ENCODE measurements at regions not wholly inside any gene's neighbourhood (a gene's known extent, or its start where the extent isn't known, plus 50 kb on each side); places are given as distances from the start of the nearest gene placed in this dataset.
"Not testable (repeated sequence)": the region's sequence is repeated elsewhere in the genome, so short reads cannot be mapped to it uniquely, and the experiment has no call there.

DNA sequence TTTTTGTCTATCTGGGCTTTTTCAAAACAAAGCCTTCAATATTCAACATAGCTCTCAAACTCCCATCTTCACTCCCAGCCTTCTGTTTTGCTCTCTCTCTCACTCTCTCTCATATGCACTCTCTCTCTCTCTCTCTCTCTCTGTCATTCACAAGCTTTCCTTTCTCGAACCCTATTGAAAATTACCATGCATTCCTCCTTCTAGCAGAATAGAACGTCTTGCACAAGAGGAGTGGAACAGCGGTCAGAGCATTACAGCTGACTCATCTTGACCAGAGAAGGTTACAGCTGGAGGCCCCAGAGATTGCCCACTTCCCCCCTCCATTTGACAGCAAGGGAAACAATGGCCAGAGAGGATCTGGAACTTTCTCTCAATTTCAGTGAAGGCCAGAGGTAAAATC, 51.0 kb upstream of the LIFR start:
- no peak for DNase-seq (ENCODE audit: extremely low read depth in 1 of 11, low read depth in 9 of 11, low spot score in 4 of 11)

DNA sequence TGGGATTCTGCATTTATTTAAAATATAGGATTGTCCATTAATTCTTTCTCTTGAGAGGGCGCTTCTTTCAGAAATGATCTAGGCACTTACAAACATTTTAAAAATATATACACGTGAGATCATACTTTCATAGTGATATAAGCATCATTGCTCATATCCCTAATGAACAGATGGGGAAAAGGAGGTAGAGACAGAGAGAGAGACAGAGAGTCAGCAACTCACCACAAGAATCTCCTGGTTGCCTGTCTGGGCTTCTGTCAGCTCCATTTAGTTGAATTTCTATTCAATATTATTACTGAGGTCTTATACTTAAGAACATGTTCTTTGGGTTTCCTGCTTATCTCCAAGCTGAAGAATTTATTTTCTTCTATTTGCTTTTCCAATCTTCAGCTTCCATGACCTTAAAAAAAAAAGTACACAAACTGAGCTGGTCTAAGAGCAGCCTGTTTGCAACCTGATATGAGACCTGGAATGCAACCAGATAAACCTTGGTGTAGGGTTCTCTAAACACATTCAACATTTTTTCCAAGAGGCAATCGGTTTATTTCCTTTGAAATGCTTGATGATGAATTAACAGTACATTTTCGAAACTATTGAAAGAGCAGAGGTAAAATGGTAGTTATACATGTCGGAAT, 51.6 kb upstream of the LIFR start:
- no peak for DNase-seq (ENCODE audit: extremely low read depth in 1 of 11, low read depth in 9 of 11, low spot score in 4 of 11)

DNA sequence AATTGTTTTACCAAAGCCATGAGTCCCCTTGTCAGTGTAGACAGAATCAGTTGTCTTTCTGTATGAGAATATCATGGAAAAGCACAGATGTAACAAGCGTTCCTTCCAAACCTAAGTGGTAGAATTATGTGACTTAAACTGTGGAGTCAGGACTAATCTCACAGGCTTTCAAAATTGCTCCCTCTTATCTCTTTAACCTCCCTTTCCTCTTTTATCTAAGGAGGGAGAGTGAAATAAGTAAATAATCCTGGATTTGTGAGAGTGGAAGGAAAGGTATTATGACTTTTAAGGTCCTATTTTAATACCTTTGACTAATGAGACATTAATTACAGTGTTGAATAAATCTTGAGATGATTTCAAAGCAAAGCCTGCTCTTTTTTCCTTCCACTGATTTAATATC, 52.4 kb upstream of the LIFR start:
- DNase-seq (ENCODE audit: extremely low read depth in 1 of 11, low read depth in 9 of 11, low spot score in 4 of 11) = no peak

DNA sequence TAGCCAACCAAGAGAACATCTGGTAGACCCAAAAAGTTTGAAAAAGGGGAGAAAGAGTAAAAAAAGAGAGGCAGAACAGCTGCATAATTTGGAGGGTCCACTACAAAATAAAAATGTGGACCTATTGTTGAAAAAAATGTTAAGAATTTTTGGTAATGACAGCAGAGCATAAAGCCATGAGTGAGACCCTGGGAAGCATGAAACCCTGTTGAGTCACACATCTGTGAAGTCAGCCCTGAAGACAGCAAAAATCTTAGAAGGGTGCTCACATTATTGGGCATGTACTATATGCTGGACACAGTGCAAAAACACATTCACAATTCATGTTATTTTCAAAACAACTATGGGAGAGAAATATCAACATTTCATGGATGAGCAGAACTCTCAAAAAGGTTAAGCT, 56.4 kb upstream of the LIFR start:
- DNase-seq (ENCODE audit: extremely low read depth in 1 of 11, low read depth in 9 of 11, low spot score in 4 of 11) = no peak

DNA sequence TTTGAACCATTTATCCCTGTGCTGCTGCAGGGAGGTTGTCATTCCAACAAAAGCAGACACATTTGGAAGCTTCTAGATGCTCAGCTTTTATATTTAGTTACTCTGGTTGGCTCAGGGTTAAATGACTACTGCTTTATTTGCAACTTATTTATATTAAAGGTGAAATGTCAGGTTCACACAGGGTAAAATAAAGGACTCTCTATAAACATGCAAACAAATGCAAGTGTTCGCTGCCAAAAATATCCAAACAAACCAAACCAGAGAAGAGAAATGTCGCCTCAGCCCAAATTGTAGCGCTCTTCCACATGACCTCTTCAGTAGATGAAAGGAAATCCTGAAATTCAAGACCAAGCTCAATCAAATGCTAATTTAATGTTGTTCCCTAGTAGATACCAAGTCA, 57.0 kb upstream of the LIFR start:
- DNase-seq (ENCODE audit: extremely low read depth in 1 of 11, low read depth in 9 of 11, low spot score in 4 of 11) = no peak

DNA sequence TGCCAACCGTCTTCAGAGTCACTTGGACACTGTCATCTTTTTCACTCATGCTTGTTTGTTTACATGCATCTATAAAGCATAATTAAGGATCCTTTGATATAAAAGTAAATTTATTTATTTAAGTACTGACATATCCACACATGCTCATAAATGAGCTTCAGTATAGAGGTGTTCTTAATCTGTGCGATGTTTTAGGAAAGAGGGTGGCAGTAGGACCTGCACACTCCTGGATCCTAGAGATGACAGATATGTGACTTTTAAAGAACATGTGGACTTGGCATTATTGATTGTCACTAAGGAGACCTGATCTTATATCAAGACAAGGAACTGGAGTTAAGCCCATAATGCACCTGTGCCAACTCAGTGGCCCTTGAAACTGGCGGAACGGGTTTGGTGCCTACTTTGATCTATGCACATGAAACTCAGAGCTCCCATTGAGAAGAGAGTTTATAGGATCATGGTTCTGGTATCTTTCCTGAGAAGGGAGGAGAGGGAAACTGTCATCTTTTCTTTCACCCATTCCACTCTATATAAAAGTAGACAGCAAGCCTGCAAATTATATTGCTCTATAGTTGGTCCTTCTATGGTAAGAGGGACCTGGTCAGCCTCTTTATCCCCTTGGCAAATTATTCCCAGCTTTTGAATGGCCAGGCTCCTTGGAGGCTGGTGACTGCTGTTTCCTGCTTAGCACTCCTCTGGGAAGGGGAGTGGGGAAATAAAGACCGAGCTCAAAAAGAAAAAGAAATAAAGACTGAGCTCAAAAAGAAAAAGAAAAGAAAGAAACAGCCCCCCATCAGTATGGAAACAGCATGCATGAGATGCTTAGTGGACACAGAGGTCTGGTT, 57.8 kb upstream of the LIFR start:
- DNase-seq (ENCODE audit: extremely low read depth in 1 of 11, low read depth in 9 of 11, low spot score in 4 of 11) = peak in 2 of 11 donors; percentile 42 to 43

DNA sequence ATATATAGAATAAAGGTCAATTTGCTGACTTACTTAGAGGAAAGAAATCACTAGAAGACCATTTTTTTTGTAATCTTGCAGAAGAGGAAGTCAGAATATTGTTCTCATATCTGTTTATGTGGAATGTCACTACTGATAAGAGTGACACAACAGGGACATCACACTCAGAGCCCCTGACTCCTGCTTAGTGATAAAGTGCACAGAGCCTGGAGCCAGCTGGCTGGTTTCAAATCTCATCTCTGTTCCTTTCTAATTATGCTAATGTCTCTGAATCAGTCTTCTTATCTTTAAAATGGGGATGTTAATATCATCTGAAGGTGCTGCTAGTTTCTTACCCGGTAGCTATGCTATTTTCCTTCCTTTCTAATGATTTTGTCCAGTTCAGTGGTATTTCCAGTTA, 58.6 kb upstream of the LIFR start:
- DNase-seq (ENCODE audit: extremely low read depth in 1 of 11, low read depth in 9 of 11, low spot score in 4 of 11) = no peak

DNA sequence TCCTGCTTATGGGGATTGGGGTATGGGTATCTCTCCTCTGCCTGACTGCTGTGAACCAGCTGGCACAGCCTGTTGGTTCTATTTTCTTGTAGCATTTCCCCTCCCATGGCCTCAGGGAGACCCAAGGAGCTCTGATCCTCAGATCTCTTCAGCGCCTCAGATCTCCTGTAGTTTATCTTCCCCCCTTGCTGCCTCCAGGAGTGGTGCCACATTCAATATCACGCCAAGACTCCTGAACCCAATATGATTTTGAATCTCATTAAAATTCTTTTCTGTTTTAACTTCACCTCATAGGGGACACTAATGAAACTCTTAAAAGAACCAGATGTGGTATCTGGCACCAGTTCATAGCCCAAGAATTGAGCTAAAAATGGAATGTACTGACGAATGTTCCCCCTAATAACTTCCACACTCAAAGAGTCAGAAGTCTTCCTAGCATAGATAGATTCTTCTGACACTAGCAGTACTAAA, 59.6 kb upstream of the LIFR start:
- no peak for DNase-seq (ENCODE audit: extremely low read depth in 1 of 11, low read depth in 9 of 11, low spot score in 4 of 11)

DNA sequence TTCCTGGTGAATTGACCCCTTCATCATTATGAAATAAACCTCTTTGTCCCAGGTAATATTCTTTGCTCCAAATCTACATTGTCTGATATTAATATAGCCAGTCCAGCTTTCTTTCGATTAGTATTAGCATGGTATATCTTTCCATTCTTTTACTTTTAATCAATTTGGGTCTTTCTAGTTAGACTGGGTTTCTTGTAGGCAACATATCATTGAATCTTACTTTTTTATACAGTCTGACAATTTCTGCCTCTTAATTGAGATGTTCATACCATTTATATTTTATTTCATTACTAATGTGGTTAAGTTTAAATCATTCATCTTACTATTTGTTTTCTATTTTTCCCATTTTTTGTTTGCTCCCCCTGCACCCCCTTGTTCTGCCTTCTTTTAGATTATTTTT, 61.7 kb upstream of the LIFR start:
- DNase-seq (ENCODE audit: extremely low read depth in 1 of 11, low read depth in 9 of 11, low spot score in 4 of 11) = no peak

DNA sequence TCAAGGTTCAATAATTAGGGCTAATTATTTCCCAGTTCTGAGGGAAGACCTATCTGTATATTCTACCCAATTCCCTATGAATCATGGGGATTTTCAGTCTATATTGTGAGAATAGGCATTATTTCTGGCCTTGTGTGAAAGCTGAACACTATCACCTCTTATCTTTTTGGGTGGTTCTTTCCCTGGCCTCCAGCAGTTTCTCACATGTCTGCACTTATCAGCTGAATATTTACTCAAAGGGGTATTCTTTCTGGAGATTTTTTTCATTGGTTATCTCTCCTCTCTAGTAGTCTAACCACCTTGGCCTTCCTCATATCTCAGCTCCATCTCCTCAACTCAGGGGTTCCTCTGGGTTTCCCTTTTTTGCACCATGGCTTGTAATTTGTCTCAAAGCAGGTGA, 64.9 kb upstream of the LIFR start:
- DNase-seq (ENCODE audit: extremely low read depth in 1 of 11, low read depth in 9 of 11, low spot score in 4 of 11) = no peak

DNA sequence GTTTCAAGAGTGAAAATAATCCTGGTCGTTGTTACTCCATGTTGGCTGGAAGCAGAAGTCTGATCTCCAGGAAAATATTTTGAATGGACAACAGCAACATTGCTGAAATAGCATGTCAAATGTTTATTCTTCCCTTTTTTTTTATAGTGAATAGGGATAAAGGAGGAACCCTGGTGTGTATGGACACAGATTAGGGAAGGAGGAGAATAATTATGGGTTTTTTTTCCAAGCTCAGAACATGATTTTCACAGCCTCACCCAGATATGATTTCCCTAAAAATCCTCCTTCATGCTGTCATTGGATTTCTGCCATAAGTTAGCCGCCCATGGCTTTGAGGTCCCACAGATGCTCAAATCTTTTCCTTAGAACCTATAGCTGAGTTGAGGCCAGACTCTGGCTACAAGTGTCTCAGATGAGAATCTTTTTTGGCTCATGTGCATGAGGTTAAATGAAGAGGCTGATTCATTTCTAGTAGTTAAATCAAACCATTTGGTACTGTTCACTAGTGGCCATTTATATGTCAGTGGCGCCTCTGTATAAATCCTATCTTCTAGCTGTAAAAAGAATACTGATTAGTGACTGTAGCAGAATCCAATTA, 65.5 kb upstream of the LIFR start:
- peak in 1 of 11 donors; percentile 17 for DNase-seq (ENCODE audit: extremely low read depth in 1 of 11, low read depth in 9 of 11, low spot score in 4 of 11)

DNA sequence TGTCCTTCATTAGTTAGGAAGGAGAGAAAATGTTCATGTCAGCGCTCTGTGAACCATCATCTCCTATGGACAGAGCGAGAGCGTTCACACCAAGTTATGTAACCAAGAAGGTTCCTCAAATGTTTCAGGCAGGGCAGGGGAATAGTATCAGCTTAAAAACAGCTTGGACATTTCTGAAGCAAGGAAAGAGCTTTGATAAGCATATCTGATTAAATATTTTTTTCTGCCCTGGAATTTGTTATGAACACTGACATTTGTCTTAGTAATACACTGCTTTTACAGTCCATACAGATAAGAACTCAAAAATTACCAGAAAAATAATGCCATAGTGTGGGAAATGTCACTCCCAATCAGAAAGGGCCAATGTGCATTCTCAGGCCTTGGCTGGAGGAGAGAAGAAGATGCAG, 66.3 kb upstream of the LIFR start:
- DNase-seq (ENCODE audit: extremely low read depth in 1 of 11, low read depth in 9 of 11, low spot score in 4 of 11) = peak in 1 of 11 donors; percentile 32

DNA sequence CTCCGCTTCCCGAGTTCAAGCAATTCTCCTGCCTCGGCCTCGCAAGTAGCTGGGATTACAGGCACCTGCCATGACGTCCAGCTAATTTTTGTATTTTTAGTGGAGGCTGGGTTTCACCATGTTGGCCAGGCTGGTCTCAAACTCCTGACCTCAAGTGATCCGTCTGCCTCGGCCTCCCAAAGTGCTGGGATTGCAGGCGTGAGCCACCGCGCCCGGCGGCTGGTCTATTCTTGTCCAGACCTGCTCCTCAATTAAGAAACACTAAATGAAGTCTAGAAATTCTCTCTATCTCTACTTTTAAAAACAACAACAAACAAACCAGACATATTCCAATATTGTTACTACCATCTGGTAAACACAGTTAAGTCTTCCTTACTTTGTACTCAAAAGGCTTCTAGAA, 68.1 kb upstream of the LIFR start:
- DNase-seq (ENCODE audit: extremely low read depth in 1 of 11, low read depth in 9 of 11, low spot score in 4 of 11) = not testable (repeated sequence)

DNA sequence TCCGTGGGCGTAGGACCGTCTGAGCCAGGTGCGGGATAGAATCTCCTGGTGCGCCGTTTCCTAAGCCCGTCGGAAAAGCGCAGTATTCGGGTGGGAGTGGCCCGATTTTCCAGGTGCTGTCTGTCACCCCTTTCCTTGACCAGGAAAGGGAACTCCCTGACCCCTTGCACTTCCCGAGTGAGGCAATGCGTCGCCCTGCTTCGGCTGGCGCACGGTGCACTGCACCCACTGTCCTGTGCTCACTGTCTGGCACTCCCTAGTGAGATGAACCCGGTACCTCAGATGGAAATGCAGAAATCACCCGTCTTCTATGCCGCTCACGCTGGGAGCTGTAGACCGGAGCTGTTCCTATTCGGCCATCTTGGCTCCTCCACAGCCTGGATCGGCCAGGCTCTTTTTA, 74.9 kb upstream of the LIFR start:
- not testable (repeated sequence) for DNase-seq (ENCODE audit: extremely low read depth in 1 of 11, low read depth in 9 of 11, low spot score in 4 of 11)

DNA sequence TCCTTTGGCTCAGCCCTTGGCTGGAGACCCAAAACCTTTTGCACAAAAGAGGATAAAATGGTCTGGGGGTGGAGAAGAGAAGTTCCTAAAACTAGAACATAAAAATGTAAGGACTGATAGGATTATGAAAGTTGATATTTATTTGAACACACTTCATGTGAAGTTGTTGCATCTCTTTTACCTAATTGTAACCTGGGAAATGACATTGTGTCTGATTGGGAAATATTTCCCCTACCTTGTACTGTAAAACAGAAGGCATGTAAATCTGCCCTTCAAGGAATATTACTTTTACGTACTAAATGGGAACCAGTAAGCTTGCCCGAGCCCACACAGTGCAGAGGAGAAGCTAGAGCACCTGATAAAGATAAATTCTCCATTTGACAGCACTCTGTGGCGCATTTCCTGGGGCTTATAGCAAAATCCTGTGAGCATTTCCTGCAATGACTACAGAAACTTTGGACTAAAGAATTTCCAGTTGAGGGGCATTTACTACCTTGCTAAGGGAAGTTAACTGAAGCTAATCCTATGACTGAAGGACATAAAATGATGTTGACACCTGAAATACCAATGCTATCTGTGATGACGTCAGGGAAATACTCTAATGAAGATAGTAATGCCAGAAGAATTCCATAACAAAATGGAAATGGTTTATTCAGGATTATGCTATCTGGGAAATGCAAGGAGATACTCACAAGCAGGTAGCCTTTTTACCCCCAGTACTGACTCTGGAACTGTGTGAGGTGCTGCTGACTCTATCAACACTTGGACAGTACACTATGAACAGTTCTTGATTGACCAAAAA, 78.3 kb upstream of the LIFR start:
- DNase-seq (ENCODE audit: extremely low read depth in 1 of 11, low read depth in 9 of 11, low spot score in 4 of 11) = no peak

DNA sequence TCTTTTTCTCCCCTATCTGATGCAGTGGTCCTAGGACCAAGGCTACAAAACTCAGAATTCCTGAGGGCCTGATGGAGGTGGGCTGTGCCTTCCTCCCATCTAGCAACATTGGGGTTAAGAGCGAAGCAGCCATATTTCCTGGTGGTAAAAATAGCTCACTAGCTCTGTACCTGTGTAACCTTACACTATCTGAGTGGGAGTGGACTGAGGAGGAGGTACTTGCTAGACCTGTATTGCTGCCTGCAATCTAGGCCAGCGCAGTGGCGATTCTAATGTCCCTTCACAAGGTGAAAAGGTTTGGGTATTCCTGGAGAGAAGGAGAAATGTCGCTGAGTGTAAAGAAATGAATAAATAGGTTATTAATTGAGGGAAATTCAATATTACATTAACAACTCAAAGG, 80.2 kb upstream of the LIFR start:
- DNase-seq (ENCODE audit: extremely low read depth in 1 of 11, low read depth in 9 of 11, low spot score in 4 of 11) = peak in 1 of 11 donors; percentile 54

DNA sequence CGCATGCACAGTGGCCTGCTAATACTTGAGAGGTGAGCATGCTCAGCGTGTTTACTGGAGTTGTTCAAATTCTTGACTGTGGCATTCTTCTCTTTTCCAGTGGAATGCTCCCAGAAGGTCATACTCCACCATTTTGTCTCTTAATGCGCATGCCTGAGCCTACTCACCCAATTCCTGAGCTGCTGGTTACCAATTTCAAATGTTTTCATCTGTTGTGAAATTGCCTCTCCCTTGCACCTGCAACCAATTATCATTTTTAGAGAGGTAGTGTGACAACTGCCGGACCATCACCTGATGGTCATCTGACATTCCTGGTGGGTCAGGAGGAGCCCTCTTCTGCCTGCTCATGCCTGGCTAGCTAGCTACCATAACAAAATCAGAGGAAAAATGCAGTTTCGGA, 82.2 kb upstream of the LIFR start:
- DNase-seq (ENCODE audit: extremely low read depth in 1 of 11, low read depth in 9 of 11, low spot score in 4 of 11) = no peak

DNA sequence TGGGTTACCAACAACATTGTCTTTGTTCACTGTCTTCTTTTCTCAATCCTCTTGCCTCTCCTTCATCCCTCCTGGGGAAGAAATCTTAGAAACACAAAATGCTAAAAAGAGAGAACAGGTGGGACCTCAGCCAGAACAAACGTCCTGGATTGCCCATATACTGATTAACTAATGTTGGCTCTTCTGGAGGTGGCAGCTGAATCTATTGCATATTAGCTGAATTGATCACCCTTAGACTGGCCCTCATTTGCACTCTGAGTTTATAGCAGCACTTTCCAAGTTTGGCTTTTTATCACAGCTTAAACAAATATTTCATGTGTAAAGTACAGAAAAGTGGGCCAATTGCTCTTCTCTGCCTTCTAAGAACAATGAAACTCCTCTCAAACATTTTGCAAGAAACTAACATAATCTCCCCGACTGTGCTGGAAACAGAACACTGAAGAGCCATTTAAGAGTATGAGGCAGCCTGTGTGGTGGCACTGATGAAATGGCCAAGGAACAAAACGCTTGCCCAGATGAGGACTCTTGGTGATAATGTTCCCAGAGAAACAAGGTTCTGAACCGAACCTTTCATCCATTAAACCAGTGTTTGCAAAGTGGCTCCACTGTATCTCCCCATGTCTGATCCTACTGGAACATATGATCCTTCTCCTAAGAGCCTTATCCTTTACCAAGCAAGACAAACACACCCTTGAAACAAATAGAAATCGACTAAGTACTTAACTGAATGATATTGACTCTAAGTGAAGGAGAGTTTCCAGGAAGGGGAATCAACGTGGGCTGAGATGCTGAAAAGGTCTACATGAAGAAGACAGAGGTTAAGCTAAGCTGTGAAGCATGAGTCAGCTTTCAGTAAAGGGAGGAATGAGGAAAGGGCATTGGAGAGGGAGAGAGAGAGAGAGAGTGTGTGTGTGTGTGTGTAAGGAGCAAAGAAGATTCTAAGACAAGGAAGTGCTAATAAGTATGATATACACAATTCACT, 83.2 kb upstream of the LIFR start:
- no peak for DNase-seq (ENCODE audit: extremely low read depth in 1 of 11, low read depth in 9 of 11, low spot score in 4 of 11)
